Keratinocyte (primary cell): ENCODE measurements at regions not wholly inside any gene's neighbourhood (a gene's known extent, or its start where the extent isn't known, plus 50 kb on each side); places are given as distances from the start of the nearest gene placed in this dataset.

ENCODE experiments used
- EZH2 ChIP-seq: IDR thresholded peaks from one replicate; pipeline ENCODE4 v1.6.1; 2012; ENCODE audit warnings: inconsistent platforms, mild to moderate bottlenecking, low read length, moderate library complexity
- TF ChIP-seq, protein P1 (sequence below), 3 experiments: IDR thresholded peaks in 1 of 3; conservative IDR thresholded peaks in 1 of 3; optimal IDR thresholded peaks in 1 of 3; 2 replicates in 2 of 3; 3 replicates in 1 of 3; pipeline versions ENCODE3 to v1.5.1; 2011; ENCODE audit warnings: low read length in 3 of 3, mild to moderate bottlenecking in 3 of 3, moderate library complexity in 2 of 3, control low read depth in 1 of 3, inconsistent platforms in 1 of 3; ENCODE audit not compliant: insufficient read depth in 2 of 3; ENCODE audit errors: extremely low read depth in 1 of 3

DNA sequence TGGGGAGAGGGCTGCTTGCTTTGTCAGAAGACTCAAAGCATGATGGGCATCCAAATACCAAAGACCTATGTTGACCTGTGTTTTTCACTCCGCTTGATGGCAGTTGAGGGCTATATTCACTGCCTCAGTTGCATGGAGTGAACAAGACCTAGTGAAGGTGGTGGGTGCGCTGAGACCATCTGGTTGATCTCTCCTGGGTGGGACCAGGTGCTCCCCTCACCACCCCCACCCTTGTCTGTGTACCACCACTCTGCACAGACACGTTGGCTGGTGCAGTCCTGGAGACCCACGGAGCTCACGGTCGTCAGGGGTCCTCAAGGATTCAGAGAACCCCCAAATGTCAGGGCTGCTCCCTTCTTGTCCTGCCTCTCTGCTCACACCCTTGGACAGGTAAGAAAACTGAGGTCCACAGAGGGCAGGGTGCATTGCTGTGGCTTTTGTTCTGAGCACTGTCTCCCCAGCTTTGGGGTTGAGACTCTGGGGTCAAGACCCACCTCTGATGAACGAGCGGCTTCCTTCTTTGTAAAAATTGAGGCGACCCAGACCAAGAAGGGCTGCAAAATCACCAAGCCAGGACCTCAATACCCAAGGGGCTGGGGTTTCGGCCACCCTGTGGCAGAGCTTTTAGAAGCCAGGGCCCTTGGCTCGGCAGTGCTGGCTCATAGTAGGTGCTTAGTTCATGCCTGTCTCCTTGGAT lies 166.3 kb upstream of the RTL1 start:
- TF ChIP-seq, protein P1, sequence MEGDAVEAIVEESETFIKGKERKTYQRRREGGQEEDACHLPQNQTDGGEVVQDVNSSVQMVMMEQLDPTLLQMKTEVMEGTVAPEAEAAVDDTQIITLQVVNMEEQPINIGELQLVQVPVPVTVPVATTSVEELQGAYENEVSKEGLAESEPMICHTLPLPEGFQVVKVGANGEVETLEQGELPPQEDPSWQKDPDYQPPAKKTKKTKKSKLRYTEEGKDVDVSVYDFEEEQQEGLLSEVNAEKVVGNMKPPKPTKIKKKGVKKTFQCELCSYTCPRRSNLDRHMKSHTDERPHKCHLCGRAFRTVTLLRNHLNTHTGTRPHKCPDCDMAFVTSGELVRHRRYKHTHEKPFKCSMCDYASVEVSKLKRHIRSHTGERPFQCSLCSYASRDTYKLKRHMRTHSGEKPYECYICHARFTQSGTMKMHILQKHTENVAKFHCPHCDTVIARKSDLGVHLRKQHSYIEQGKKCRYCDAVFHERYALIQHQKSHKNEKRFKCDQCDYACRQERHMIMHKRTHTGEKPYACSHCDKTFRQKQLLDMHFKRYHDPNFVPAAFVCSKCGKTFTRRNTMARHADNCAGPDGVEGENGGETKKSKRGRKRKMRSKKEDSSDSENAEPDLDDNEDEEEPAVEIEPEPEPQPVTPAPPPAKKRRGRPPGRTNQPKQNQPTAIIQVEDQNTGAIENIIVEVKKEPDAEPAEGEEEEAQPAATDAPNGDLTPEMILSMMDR (optimal IDR thresholded peaks at IDR 0.05 in 1 of 3, IDR thresholded peaks at IDR 0.05 in 1 of 3, conservative IDR thresholded peaks at IDR 0.05 in 1 of 3; ENCODE audit: extremely low read depth in 1 of 3, insufficient read depth in 2 of 3, low read length in 3 of 3), result no peak
- TF ChIP-seq EZH2, result no peak
